ENCODE measurements at regions not wholly inside any gene's neighbourhood (a gene's known extent, or its start where the extent isn't known, plus 50 kb on each side); places are given as distances from the start of the nearest gene placed in this dataset.

DNA sequence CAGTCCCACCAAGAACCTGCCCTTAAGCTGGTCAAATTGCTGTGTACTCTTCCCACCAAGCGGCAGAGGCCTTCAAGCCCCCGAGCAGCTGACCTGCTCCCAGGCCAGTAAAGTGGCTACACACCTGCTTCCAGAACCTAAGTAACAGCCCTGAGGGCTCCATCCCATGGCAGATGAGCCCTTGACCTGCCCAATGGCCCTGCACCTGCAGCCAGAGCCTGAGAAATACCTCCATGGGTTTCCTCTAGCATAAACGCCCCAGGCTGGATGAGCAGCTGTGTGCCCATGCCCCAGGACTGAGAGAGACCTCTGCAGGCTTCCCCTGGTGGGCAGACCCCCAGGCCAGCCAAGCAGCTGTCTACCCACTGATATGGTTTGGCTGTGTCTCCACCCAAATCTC, 123.0 kb upstream of the LAMA2 start:
- TF ChIP-seq, protein P1, sequence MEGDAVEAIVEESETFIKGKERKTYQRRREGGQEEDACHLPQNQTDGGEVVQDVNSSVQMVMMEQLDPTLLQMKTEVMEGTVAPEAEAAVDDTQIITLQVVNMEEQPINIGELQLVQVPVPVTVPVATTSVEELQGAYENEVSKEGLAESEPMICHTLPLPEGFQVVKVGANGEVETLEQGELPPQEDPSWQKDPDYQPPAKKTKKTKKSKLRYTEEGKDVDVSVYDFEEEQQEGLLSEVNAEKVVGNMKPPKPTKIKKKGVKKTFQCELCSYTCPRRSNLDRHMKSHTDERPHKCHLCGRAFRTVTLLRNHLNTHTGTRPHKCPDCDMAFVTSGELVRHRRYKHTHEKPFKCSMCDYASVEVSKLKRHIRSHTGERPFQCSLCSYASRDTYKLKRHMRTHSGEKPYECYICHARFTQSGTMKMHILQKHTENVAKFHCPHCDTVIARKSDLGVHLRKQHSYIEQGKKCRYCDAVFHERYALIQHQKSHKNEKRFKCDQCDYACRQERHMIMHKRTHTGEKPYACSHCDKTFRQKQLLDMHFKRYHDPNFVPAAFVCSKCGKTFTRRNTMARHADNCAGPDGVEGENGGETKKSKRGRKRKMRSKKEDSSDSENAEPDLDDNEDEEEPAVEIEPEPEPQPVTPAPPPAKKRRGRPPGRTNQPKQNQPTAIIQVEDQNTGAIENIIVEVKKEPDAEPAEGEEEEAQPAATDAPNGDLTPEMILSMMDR (IDR thresholded peaks at IDR 0.05; ENCODE audit: insufficient read depth, low read depth, low read length): no peak
- no peak overlapping the region for H3K4me3 ChIP-seq (ENCODE audit: low read depth, low read length)
- no peak for DNase-seq (ENCODE audit: low read depth)

DNA sequence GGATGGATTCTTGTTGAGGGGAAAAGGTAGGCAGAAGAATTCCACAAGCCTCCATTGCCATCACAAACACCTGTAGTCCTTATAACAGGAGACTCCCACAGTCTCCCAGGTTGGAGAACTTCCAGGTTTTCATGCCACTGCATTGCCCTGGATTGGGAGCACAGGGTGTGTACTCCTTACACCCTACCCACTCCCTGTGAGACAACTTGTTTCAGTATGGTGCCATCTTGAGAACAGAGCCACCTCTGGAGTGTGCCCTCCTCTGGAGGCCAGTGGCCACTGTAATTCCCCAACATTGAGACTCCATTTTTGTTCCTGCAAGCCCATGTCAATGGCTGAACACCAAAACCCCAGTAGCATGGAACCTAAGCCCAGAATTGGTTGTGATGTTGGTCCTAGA, 123.5 kb upstream of the LAMA2 start:
- TF ChIP-seq, protein P1 (IDR thresholded peaks at IDR 0.05; ENCODE audit: insufficient read depth, low read depth, low read length): no peak

DNA sequence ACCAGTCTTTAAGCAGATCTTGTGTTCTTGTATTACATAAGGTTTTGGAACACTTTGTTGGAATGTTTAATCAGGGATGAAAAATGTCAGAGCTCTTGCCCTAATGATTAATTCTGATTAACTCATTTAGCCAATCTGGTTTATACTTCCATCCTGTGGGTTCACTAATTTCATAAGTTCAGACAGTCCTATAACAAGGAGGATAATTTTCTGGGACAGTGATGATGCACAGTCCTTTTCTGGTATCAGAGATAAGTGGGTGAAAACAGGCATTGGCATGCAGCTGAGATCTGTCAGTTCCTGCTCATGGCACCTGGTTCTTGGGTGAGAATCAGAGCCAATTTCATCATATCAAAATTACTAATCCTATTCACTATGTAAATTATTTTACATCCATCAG, 125.0 kb upstream of the LAMA2 start:
- no peak for DNase-seq (ENCODE audit: low read depth)
- H3K4me3 ChIP-seq (ENCODE audit: low read depth, low read length): no peak overlapping the region
- TF ChIP-seq, protein P1 (IDR thresholded peaks at IDR 0.05; ENCODE audit: insufficient read depth, low read depth, low read length): no peak

More for the DNA sequence above, 123.5 kb upstream of the LAMA2 start:
- no peak overlapping the region for H3K4me3 ChIP-seq (ENCODE audit: low read depth, low read length)
- no peak for DNase-seq (ENCODE audit: low read depth)

DNA sequence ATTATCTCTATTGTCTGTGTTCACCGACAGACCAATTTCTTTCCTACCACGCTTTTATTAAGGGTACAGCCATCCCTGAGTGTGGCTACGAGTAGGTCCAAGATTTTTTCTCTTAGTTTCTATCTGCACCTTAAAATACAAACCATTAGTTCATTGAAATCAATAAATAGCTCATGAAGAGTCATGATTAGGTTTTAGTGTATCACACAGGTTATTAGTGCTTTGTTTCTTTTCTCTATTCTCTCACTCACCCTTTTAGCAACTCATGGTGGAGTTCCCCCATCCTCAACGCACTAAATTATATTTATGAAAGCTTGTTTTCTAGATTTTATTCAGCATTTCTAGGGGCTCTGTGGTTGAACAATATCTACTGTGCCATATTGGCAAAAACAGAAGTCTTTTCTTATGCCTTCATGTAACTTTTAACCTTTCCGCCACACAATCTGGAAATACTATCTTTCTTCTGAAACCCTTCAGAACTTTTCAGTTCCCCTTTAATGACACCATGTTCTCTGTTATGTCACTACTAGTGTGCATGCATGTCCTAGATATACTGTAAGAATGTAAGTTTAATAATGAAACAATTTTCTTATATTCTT, 128.2 kb upstream of the LAMA2 start:
- no peak overlapping the region for H3K4me3 ChIP-seq (ENCODE audit: low read depth, low read length)
- no peak for DNase-seq (ENCODE audit: low read depth)
- TF ChIP-seq, protein P1 (IDR thresholded peaks at IDR 0.05; ENCODE audit: insufficient read depth, low read depth, low read length): no peak

DNA sequence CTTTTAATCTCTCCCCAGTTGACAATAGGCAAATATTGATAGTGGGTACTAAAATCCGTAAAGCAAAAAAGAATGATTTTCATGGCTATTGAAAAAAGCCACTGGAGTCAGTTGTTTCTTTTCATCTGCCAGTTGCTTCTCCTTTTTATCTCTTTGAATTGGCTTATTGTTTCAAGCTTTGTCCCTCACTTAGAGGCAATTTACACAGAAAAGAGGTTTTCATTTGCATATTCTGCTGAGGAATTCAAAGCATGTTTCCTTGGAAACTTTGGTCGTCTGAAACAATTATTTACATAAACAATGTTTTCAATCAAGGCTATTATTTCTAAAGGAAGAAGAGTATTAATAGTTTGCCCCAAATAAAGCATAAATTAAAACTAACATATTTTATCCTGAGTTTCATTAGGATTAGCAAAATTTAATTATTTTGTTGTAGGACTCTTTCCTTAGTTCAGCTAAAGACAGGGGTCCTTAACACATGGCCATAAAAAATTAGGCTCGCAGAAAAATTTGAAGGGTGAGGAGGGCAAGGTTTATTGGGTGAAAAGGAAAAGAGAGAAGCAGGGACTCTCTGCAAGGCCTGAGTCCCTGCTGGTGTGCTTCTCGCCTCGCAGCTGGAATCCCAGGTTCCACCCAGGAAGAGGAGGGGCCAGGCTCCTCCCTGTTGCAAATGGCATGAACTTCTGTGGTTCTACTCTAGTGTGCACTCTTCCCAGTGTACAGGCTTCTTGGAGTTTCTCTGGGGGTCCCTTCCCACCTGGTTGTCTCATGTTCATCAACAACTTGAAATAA, 138.8 kb upstream of the LAMA2 start:
- no peak for DNase-seq (ENCODE audit: low read depth)
- TF ChIP-seq, protein P1 (IDR thresholded peaks at IDR 0.05; ENCODE audit: insufficient read depth, low read depth, low read length): no peak
- H3K4me3 ChIP-seq (ENCODE audit: low read depth, low read length): no peak overlapping the region

DNA sequence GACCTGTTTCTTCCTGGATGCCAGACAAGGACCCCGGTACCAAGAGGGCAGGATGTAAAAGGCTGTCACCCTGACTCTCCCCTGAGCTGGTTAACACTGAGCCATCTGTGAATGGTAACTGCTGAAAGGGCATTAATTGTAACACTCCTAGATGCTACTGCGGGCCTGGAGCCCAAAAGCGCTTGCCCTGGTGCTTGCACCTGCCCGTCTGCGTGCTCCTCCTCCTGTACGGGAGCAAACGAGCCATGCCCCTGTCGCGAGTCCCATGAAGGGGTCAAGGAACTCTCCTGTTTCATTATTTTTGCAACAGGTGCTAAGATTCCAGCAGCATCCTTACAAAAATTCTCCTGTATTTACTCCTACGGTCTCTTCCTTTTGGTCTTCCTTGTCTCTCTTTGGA, 140.0 kb upstream of the LAMA2 start:
- H3K4me3 ChIP-seq (ENCODE audit: low read depth, low read length): no peak overlapping the region
- DNase-seq (ENCODE audit: low read depth): no peak
- TF ChIP-seq, protein P1 (IDR thresholded peaks at IDR 0.05; ENCODE audit: insufficient read depth, low read depth, low read length): no peak
